Esophagus squamous epithelium (tissue), 4 donors: ENCODE measurements at regions not wholly inside any gene's neighbourhood (a gene's known extent, or its start where the extent isn't known, plus 50 kb on each side); places are given as distances from the start of the nearest gene placed in this dataset.

Experiments used
- CTCF ChIP-seq, 6 experiments: fragments of 450-650 bp in 4 of 6; fragments of 200-600 bp in 2 of 6; sonication (generic) in 2 of 6; IDR thresholded peaks; one replicate each; pipeline ENCODE4 v1.5.1; 2016 to 2019; ENCODE audit warnings: antibody characterized with exemption in 6 of 6, mild to moderate bottlenecking in 4 of 6, moderate library complexity in 4 of 6
- POLR2A ChIP-seq, 4 donors: fragments of 450-650 bp; IDR thresholded peaks; one replicate each; pipeline ENCODE4 v1.6.1; 2017; ENCODE audit warnings: antibody characterized with exemption in 4 of 4, mild to moderate bottlenecking in 4 of 4, moderate library complexity in 3 of 4

- TF ChIP-seq CTCF (IDR thresholded peaks at IDR 0.05), result no peak
- TF ChIP-seq POLR2A (IDR thresholded peaks at IDR 0.05), result no peak
Observed at GRCh38 chr16:86959729-86960128, 357.5 kb downstream of the C16orf95 start.
